K562 (cell line): ENCODE measurements at regions not wholly inside any gene's neighbourhood (a gene's known extent, or its start where the extent isn't known, plus 50 kb on each side); places are given as distances from the start of the nearest gene placed in this dataset.

Experiments
- ATAC-seq: fragments of 200-7000 bp; cut with Tn5 transposase; 3 replicates; pipeline ENCODE4 v1.9.1; 2020; ENCODE audit warnings: moderate library complexity
- BruUV-seq: library from RNA; stranded (reverse); fragments of 400-500 nt; replicated peaks from 2 replicates; lab custom pipeline; 2021; lab: Mats Ljungman, UMichigan
- CTCF ChIA-PET: fragments of 300-600 bp; formaldehyde crosslinking; extraction: SDS; loops from one replicate; lab custom pipeline; 2021; ENCODE audit warnings: low intra/inter-chr PET ratio; lab: Yijun Ruan, JAX
- POLR2A ChIA-PET: fragments of 300-600, 350-650 bp; sonication (Branson Sonifier 250); formaldehyde crosslinking; extraction: SDS; loops from one replicate; lab custom pipeline; 2021; ENCODE audit warnings: antibody characterized with exemption, inconsistent platforms; lab: Yijun Ruan, JAX
- DNase-seq, 4 experiments: peaks; one replicate each; pipeline versions ENCODE4 v3.0.0 to v3.0.0-alpha.2; 2011 to 2018; ENCODE audit warnings: low spot score in 3 of 4, mixed read lengths in 3 of 4; ENCODE audit errors: extremely low read depth in 1 of 4
- FAIRE-seq: peaks from 2 replicates; lab custom pipeline; 2011; peaks lifted over from hg19 to GRCh38; lab: Jason Lieb, UNC
- H2AFZ ChIP-seq: 2 replicates; pipeline ENCODE4 v1.6.0; 2011; ENCODE audit warnings: low read depth, low read length, control low read depth, inconsistent platforms
- H3K27ac ChIP-seq: fragments of 200-600 bp; 3 replicates; pipeline ENCODE4 v1.8.0; 2011; ENCODE audit warnings: low read depth, mild to moderate bottlenecking, control low read depth, inconsistent platforms, low read length, moderate library complexity, mixed read lengths; ENCODE audit errors: extremely low read depth
- H3K27me3 ChIP-seq, 2 experiments: fragments of 300-600 bp in 1 of 2; 2 replicates in 1 of 2; 3 replicates in 1 of 2; pipeline versions ENCODE4 v1.6.0 to v1.8.0; 2011; ENCODE audit warnings: inconsistent platforms in 2 of 2, low read length in 2 of 2, mild to moderate bottlenecking in 1 of 2, mixed read lengths in 1 of 2, moderate library complexity in 1 of 2; ENCODE audit not compliant: control insufficient read depth in 2 of 2, insufficient read depth in 2 of 2
- H3K36me3 ChIP-seq: fragments of 300-600 bp; 3 replicates; pipeline ENCODE4 v1.8.0; 2011; ENCODE audit warnings: mild to moderate bottlenecking, low read length, inconsistent platforms; ENCODE audit not compliant: control insufficient read depth, insufficient read depth
- H3K4me1 ChIP-seq, 2 experiments: fragments of 200-600 bp in 1 of 2; replicated peaks in 1 of 2; 2 replicates in 1 of 2; 3 replicates in 1 of 2; pipeline versions ENCODE4 v1.5.1 to v1.8.0; 2011; ENCODE audit warnings: inconsistent platforms in 2 of 2, low read length in 2 of 2, mild to moderate bottlenecking in 1 of 2, mixed read lengths in 1 of 2, moderate library complexity in 1 of 2; ENCODE audit not compliant: control insufficient read depth in 2 of 2, insufficient read depth in 2 of 2
- H3K4me2 ChIP-seq: 2 replicates; pipeline ENCODE4 v1.6.1; 2011; ENCODE audit warnings: low read length, control low read depth, inconsistent platforms, mixed read lengths; ENCODE audit not compliant: insufficient read depth
- H3K4me3 ChIP-seq: fragments of 200-600 bp; sonication (generic), shearing (Covaris generic); 2 replicates; pipeline ENCODE4 v1.5.1; 2016; ENCODE audit warnings: control low read depth, inconsistent platforms
- H3K79me2 ChIP-seq: fragments of 200-600 bp; 3 replicates; pipeline ENCODE4 v1.8.0; 2011; ENCODE audit warnings: low read length, inconsistent platforms; ENCODE audit not compliant: control insufficient read depth, insufficient read depth
- H3K9ac ChIP-seq, 2 experiments: 2 replicates each; pipeline versions ENCODE4 v1.6.0 to v1.6.1; 2011; ENCODE audit warnings: low read depth in 2 of 2, low read length in 2 of 2, control low read depth in 1 of 2, inconsistent platforms in 1 of 2, mild to moderate bottlenecking in 1 of 2, mixed read lengths in 1 of 2; ENCODE audit not compliant: insufficient read depth in 1 of 2
- H3K9me1 ChIP-seq: one replicate; pipeline ENCODE4 v1.6.0; 2011; ENCODE audit warnings: inconsistent platforms, mild to moderate bottlenecking, low read length, moderate library complexity; ENCODE audit not compliant: control insufficient read depth, insufficient read depth
- H3K9me3 ChIP-seq: replicated peaks from 2 replicates; pipeline ENCODE4 v1.5.1; 2011; ENCODE audit warnings: low read depth, low read length, inconsistent platforms; ENCODE audit not compliant: control insufficient read depth, insufficient read depth
- H4K20me1 ChIP-seq: replicated peaks from 2 replicates; pipeline ENCODE4 v1.6.1; 2011; ENCODE audit warnings: low read length, inconsistent platforms, mixed read lengths; ENCODE audit not compliant: control insufficient read depth, insufficient read depth
- BCOR ChIP-seq: fragments of 450-650 bp; IDR thresholded peaks from 2 replicates; pipeline ENCODE4 v1.6.1; 2016
- E2F5 ChIP-seq: sonication (generic); formaldehyde crosslinking; IDR thresholded peaks from 2 replicates; pipeline ENCODE4 v1.8.0; 2022; ENCODE audit warnings: mild to moderate bottlenecking, missing genetic modification reagents
- GABPB2 ChIP-seq: fragments of 250-450 bp; sonication (Bioruptor Pico); conservative IDR thresholded peaks from 2 replicates; pipeline ENCODE4 v1.5.1; 2021; ENCODE audit warnings: mild to moderate bottlenecking
- HDAC2 ChIP-seq: fragments of 450-650 bp; IDR thresholded peaks from 2 replicates; pipeline ENCODE4 v1.6.1; 2016; ENCODE audit warnings: mild to moderate bottlenecking
- NBN ChIP-seq: fragments of 450-650 bp; IDR thresholded peaks from 2 replicates; pipeline ENCODE4 v1.6.1; 2016; ENCODE audit warnings: low read depth, mild to moderate bottlenecking
- PCBP2 ChIP-seq: fragments of 200-400 bp; formaldehyde crosslinking; IDR thresholded peaks from 2 replicates; pipeline ENCODE4 v1.6.1; 2018; ENCODE audit warnings: low read length, low read depth, mild to moderate bottlenecking, moderate library complexity; ENCODE audit not compliant: poor library complexity, severe bottlenecking
- RFX5 ChIP-seq: IDR thresholded peaks from 2 replicates; pipeline ENCODE4 v1.6.1; 2011; ENCODE audit warnings: low read depth, mild to moderate bottlenecking, improper control_type of control experiment, low read length
- SMARCC2 ChIP-seq: fragments of 450-650 bp; IDR thresholded peaks from 2 replicates; pipeline ENCODE4 v1.6.1; 2017; ENCODE audit warnings: antibody characterized with exemption, moderate library complexity, mild to moderate bottlenecking, low read depth
- TAF1 ChIP-seq: IDR thresholded peaks from 2 replicates; pipeline ENCODE4 v1.6.1; 2011; ENCODE audit warnings: mild to moderate bottlenecking, low read length, moderate library complexity; ENCODE audit not compliant: insufficient read depth, control insufficient read depth, severe bottlenecking; ENCODE audit errors: extremely low read depth
- U2AF2 ChIP-seq: fragments of 200-400 bp; formaldehyde crosslinking; optimal IDR thresholded peaks from 2 replicates; pipeline ENCODE3; 2017; ENCODE audit warnings: low read depth, mild to moderate bottlenecking, low read length
- ZBTB8A ChIP-seq: fragments of 450-650 bp; IDR thresholded peaks from 2 replicates; pipeline ENCODE4 v1.6.1; 2018; ENCODE audit warnings: mild to moderate bottlenecking, moderate library complexity; ENCODE audit not compliant: partially characterized antibody
- ZKSCAN8 ChIP-seq: fragments of 200-800 bp; sonication (Bioruptor generic); IDR thresholded peaks from 2 replicates; pipeline ENCODE4 v1.6.1; 2016; ENCODE audit warnings: missing genetic modification characterization, missing compliant biosample characterization
- ZNF133 ChIP-seq: fragments of 250-450 bp; sonication (Bioruptor Pico); IDR thresholded peaks from 2 replicates; pipeline ENCODE4 v1.4.0; 2020; ENCODE audit warnings: mild to moderate bottlenecking
- ZNF212 ChIP-seq: fragments of 450-650 bp; formaldehyde crosslinking; IDR thresholded peaks from 2 replicates; pipeline ENCODE4 v1.4.0; 2020; ENCODE audit warnings: mild to moderate bottlenecking
- ZNF507 ChIP-seq: conservative IDR thresholded peaks from 2 replicates; pipeline ENCODE4 v1.6.1; 2017; ENCODE audit warnings: missing genetic modification characterization, missing compliant biosample characterization
- ZNF512 ChIP-seq: IDR thresholded peaks from 2 replicates; pipeline ENCODE4 v1.6.1; 2016; ENCODE audit warnings: missing genetic modification characterization, missing compliant biosample characterization
- ZNF668 ChIP-seq: fragments of 250-450 bp; sonication (Bioruptor Pico); IDR thresholded peaks from 2 replicates; pipeline ENCODE4 v1.8.0; 2022; ENCODE audit warnings: mild to moderate bottlenecking, inconsistent platforms
- ZNF717 ChIP-seq: fragments of 250-450 bp; sonication (Bioruptor Pico); IDR thresholded peaks from 2 replicates; pipeline ENCODE4 v1.5.0; 2021
- ZNF766 ChIP-seq: fragments of 200-800 bp; sonication (Bioruptor generic); conservative IDR thresholded peaks from 2 replicates; pipeline ENCODE4 v1.6.1; 2016; ENCODE audit warnings: missing genetic modification characterization, missing compliant biosample characterization
- WGBS: fragments of 100-300 bp; shearing (Covaris generic); methylation state at CpG from one replicate; pipeline ENCODE4 v1.1.6; 2016; ENCODE audit warnings: low coverage, mixed read lengths; ENCODE audit not compliant: insufficient coverage; ENCODE audit errors: missing lambda C conversion rate; 5-methylcytosine and 5-hydroxymethylcytosine counted together
- in situ Hi-C: fragments of 300-500 bp; cut with MboI; formaldehyde crosslinking; loops from 4 replicates; pipeline ENCODE4 v1.15.0; 2018; ENCODE audit warnings: inconsistent platforms, mixed read lengths
- intact Hi-C: fragments of 100-400 bp; cut with micrococcal nuclease; formaldehyde crosslinking; loops from 2 replicates; pipeline ENCODE4 v1.14.2; 2022
- TF ChIP-seq, protein P1 (sequence below): fragments of 450-650 bp; IDR thresholded peaks from 2 replicates; pipeline ENCODE4 v1.7.0; 2016; ENCODE audit warnings: borderline replicate concordance

DNA sequence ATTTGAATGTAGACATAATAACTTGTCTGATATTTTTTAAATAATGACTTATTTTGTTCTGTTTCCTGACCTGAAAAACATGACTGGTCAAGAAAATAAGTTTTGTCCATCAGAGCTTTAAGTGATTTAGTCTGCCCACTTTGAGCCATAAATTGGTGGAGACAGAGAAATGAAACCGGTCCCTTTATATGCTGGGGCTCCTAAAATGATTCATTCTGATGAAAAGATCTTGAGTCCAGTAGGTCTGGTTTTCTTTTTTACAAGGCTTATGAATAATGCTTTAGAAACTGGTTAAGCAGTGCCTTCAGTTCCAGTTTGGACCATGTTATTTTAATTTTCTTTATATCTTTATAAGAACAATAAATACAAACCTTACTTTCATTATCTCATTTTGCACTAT is 293.2 kb downstream of the DIPK2A start:
- intact Hi-C loops (no loop called here), in situ Hi-C loops (no loop called here)

More for the DNA sequence above, 293.2 kb downstream of the DIPK2A start:
- no peak overlapping the region for H3K4me3 ChIP-seq
- no peaks in the 10 kb centered on the region for H4K20me1 ChIP-seq
- no peak overlapping the region for H3K27ac ChIP-seq
- H3K9me3 ChIP-seq: no peaks in the 10 kb centered on the region
- no peak overlapping the region for H3K4me2 ChIP-seq
- 7% methylated on average over 1 of the region's 1 CpG for WGBS
- H2AFZ ChIP-seq: no peak overlapping the region
- TF ChIP-seq ZBTB8A (no peak), ZNF133 (CRISPR knock-in tag) (no peak), RFX5 (no peak), E2F5 (CRISPR knock-in tag) (no peak), ZNF212 (CRISPR knock-in tag) (no peak), ZNF766 (CRISPR knock-in tag) (no peak), GABPB2 (CRISPR knock-in tag) (no peak), U2AF2 (no peak), PCBP2 (no peak), HDAC2 (no peak), BCOR (no peak), SMARCC2 (no peak), ZNF717 (CRISPR knock-in tag) (no peak), NBN (no peak), ZNF512 (tag) (no peak), ZKSCAN8 (no peak), TAF1 (no peak), ZNF507 (tag) (no peak), ZNF668 (no peak)
- TF ChIP-seq, protein P1, sequence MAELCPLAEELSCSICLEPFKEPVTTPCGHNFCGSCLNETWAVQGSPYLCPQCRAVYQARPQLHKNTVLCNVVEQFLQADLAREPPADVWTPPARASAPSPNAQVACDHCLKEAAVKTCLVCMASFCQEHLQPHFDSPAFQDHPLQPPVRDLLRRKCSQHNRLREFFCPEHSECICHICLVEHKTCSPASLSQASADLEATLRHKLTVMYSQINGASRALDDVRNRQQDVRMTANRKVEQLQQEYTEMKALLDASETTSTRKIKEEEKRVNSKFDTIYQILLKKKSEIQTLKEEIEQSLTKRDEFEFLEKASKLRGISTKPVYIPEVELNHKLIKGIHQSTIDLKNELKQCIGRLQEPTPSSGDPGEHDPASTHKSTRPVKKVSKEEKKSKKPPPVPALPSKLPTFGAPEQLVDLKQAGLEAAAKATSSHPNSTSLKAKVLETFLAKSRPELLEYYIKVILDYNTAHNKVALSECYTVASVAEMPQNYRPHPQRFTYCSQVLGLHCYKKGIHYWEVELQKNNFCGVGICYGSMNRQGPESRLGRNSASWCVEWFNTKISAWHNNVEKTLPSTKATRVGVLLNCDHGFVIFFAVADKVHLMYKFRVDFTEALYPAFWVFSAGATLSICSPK: no peak
- no peak overlapping the region for H3K9ac ChIP-seq
- FAIRE-seq (no peak), ATAC-seq (no peak), DNase-seq (no peak)
- no TSS peak for BruUV-seq
- ChIA-PET POLR2A (no interaction called here), CTCF (no interaction called here)
- H3K79me2 ChIP-seq: no peaks in the 10 kb centered on the region
- no peaks in the 10 kb centered on the region for H3K9me1 ChIP-seq
- no peaks in the 10 kb centered on the region for H3K27me3 ChIP-seq
- H3K36me3 ChIP-seq: no peaks in the 10 kb centered on the region
- no peaks in the 10 kb centered on the region for H3K4me1 ChIP-seq
